B cell (primary cell): ENCODE measurements at regions not wholly inside any gene's neighbourhood (a gene's known extent, or its start where the extent isn't known, plus 50 kb on each side); places are given as distances from the start of the nearest gene placed in this dataset.

Source experiments
- ATAC-seq: fragments of 200-7000 bp; cut with Tn5 transposase; one replicate; pipeline ENCODE4 v1.10.0; 2021; ENCODE audit warnings: low read depth, mild to moderate bottlenecking, moderate number of reproducible peaks, moderate library complexity
- CTCF ChIA-PET: fragments of 350-600 bp; sonication (Branson Sonifier 250); formaldehyde crosslinking; loops from one replicate; lab custom pipeline; 2021; ENCODE audit warnings: antibody characterized with exemption, inconsistent platforms; lab: Charles Lee
- POLR2A ChIA-PET: fragments of 350-600 bp; sonication (Branson Sonifier 250); formaldehyde crosslinking; loops from one replicate; lab custom pipeline; 2021; ENCODE audit warnings: antibody characterized with exemption; lab: Charles Lee
- DNase-seq: peaks from one replicate; pipeline ENCODE4 v3.0.0; 2013
- H2AFZ ChIP-seq: 2 replicates; pipeline ENCODE4 v1.6.1; 2012; ENCODE audit warnings: mild to moderate bottlenecking, low read depth, low read length; ENCODE audit not compliant: insufficient read depth, poor library complexity, severe bottlenecking
- H3K27ac ChIP-seq, 2 donors: 1 replicate in 1 of 2; 2 replicates in 1 of 2; pipeline ENCODE4 v1.5.1; 2012 to 2013; ENCODE audit warnings: low read length in 2 of 2, mild to moderate bottlenecking in 2 of 2, moderate library complexity in 1 of 2
- H3K27me3 ChIP-seq, 4 experiments: fragments of 200-600 bp in 1 of 4; sonication (generic) in 1 of 4; replicated peaks in 1 of 4; 1 replicate in 2 of 4; 2 replicates in 2 of 4; pipeline versions ENCODE4 v1.6.1 to v1.7.0; 2013 to 2016; ENCODE audit warnings: low read length in 3 of 4, mild to moderate bottlenecking in 2 of 4, mixed read lengths in 1 of 4, moderate library complexity in 1 of 4; ENCODE audit not compliant: insufficient read depth in 4 of 4, control insufficient read depth in 3 of 4; ENCODE audit errors: control extremely low read depth in 1 of 4
- H3K36me3 ChIP-seq, 2 experiments: replicated peaks in 1 of 2; 1 replicate in 1 of 2; 2 replicates in 1 of 2; pipeline versions ENCODE4 v1.6.1 to v1.7.1; 2013; ENCODE audit warnings: low read length in 1 of 2; ENCODE audit not compliant: insufficient read depth in 2 of 2, control insufficient read depth in 1 of 2; ENCODE audit errors: control extremely low read depth in 1 of 2, extremely low read depth in 1 of 2
- H3K4me1 ChIP-seq, 2 donors: fragments of 200-600 bp in 1 of 2; sonication (generic) in 1 of 2; 1 replicate in 1 of 2; 2 replicates in 1 of 2; pipeline versions ENCODE4 v1.5.1 to v1.6.1; 2013 to 2017; ENCODE audit warnings: low read length in 2 of 2; ENCODE audit not compliant: control insufficient read depth in 2 of 2, insufficient read depth in 2 of 2
- H3K4me2 ChIP-seq: replicated peaks from 2 replicates; pipeline ENCODE3; 2012; ENCODE audit warnings: mild to moderate bottlenecking, low read depth, low read length; ENCODE audit not compliant: poor library complexity, severe bottlenecking
- H3K4me3 ChIP-seq, 5 experiments: fragments of 200-600 bp in 1 of 5; sonication (generic) in 1 of 5; 1 replicate in 3 of 5; 2 replicates in 2 of 5; pipeline versions ENCODE4 v1.5.1 to v1.7.0; 2011 to 2016; ENCODE audit warnings: low read length in 4 of 5, mild to moderate bottlenecking in 4 of 5, low read depth in 2 of 5, control low read depth in 1 of 5, moderate library complexity in 1 of 5; ENCODE audit not compliant: insufficient read depth in 1 of 5; ENCODE audit errors: control extremely low read depth in 1 of 5, extremely low read depth in 1 of 5
- H3K79me2 ChIP-seq: fragments of 200-600 bp; sonication (generic); one replicate; pipeline ENCODE4 v1.6.0; 2016; ENCODE audit warnings: low read length; ENCODE audit not compliant: control insufficient read depth, insufficient read depth
- H3K9ac ChIP-seq: fragments of 200-600 bp; sonication (generic); 2 replicates; pipeline ENCODE4 v1.6.1; 2017; ENCODE audit warnings: mild to moderate bottlenecking, low read length, moderate library complexity
- H3K9me3 ChIP-seq, 3 donors: one replicate each; pipeline versions ENCODE4 v1.6.1 to v1.7.1; 2013; ENCODE audit warnings: low read length in 2 of 3; ENCODE audit not compliant: control insufficient read depth in 2 of 3, insufficient read depth in 1 of 3; ENCODE audit errors: control extremely low read depth in 1 of 3
- H4K20me1 ChIP-seq: 2 replicates; pipeline ENCODE4 v1.6.0; 2012; ENCODE audit warnings: mild to moderate bottlenecking, low read length; ENCODE audit not compliant: insufficient read depth, control insufficient read depth, poor library complexity, severe bottlenecking
- H3K27ac Mint-ChIP-seq: one replicate; pipeline ENCODE4 v1.8.0; 2021; ENCODE audit warnings: mixed read lengths
- H3K27me3 Mint-ChIP-seq: one replicate; pipeline ENCODE4 v1.8.0; 2021; ENCODE audit warnings: mixed read lengths
- H3K4me1 Mint-ChIP-seq: one replicate; pipeline ENCODE4 v1.8.0; 2021; ENCODE audit warnings: mixed read lengths
- H3K4me3 Mint-ChIP-seq: one replicate; pipeline ENCODE4 v1.8.0; 2021; ENCODE audit warnings: mixed read lengths
- H3K9me3 Mint-ChIP-seq: one replicate; pipeline ENCODE4 v1.8.0; 2022; ENCODE audit warnings: mixed read lengths; ENCODE audit not compliant: insufficient read depth
- CTCF ChIP-seq: fragments of 200-600 bp; IDR thresholded peaks from one replicate; pipeline ENCODE4 v1.8.0; 2022; ENCODE audit warnings: antibody characterized with exemption, mild to moderate bottlenecking
- EZH2 ChIP-seq: IDR thresholded peaks from 2 replicates; pipeline ENCODE4 v1.6.1; 2012; ENCODE audit warnings: borderline replicate concordance, low read depth, mild to moderate bottlenecking, moderate library complexity, low read length; ENCODE audit not compliant: insufficient read depth, poor library complexity, severe bottlenecking
- WGBS: methylation state at CpG from one replicate; pipeline ENCODE4 v1.1.5; 2013; ENCODE audit warnings: missing lambda C conversion rate; ENCODE audit not compliant: insufficient coverage; 5-methylcytosine and 5-hydroxymethylcytosine counted together
- intact Hi-C: fragments of 100-400 bp; cut with micrococcal nuclease; formaldehyde crosslinking; loops from one replicate; pipeline ENCODE4 v1.10.0; 2022

- no peaks in the 10 kb centered on the region for H3K4me1 Mint-ChIP-seq
- no peak overlapping the region for H3K27ac Mint-ChIP-seq
- CTCF ChIA-PET, result no interaction called here
- TF ChIP-seq CTCF (no peak), EZH2 (no peak)
- Histone ChIP-seq H3K27me3 (peaks cover 0 to 3% (median 0%) of the 10 kb centered on the region in 4 experiments), H4K20me1 (no peaks in the 10 kb centered on the region), H2AFZ (no peak overlapping the region), H3K27ac (no peak overlapping the region), H3K4me3 (no peak overlapping the region), H3K4me2 (no peak overlapping the region), H3K36me3 (no peaks in the 10 kb centered on the region), H3K4me1 (no peaks in the 10 kb centered on the region), H3K79me2 (no peaks in the 10 kb centered on the region), H3K9ac (no peak overlapping the region), H3K9me3 (no peaks in the 10 kb centered on the region)
- 85% methylated on average over 1 of the region's 1 CpG for WGBS
- no peaks in the 10 kb centered on the region for H3K9me3 Mint-ChIP-seq
- DNase-seq, result no peak
- POLR2A ChIA-PET, result no interaction called here
- intact Hi-C loops, result no loop called here
- ATAC-seq, result no peak
- no peak overlapping the region for H3K4me3 Mint-ChIP-seq
- peaks cover 17% of the 10 kb centered on the region for H3K27me3 Mint-ChIP-seq
These were observed 65.1 kb downstream of the PRSS23 start for GRCh38 chr11:86865436-86865835.

- H3K27ac Mint-ChIP-seq, result no peak overlapping the region
- intact Hi-C loops, result no loop called here
- H3K9ac ChIP-seq, result no peak overlapping the region
- no peaks in the 10 kb centered on the region for H3K9me3 Mint-ChIP-seq
- no peak overlapping the region for H3K27ac ChIP-seq
- no peak overlapping the region for H2AFZ ChIP-seq
- no peaks in the 10 kb centered on the region for H4K20me1 ChIP-seq
- H3K79me2 ChIP-seq, result no peaks in the 10 kb centered on the region
- TF ChIP-seq CTCF (no peak), EZH2 (no peak)
- H3K36me3 ChIP-seq, result no peaks in the 10 kb centered on the region
- no peaks in the 10 kb centered on the region for H3K9me3 ChIP-seq
- POLR2A ChIA-PET, result no interaction called here
- H3K27me3 Mint-ChIP-seq, result peaks cover 8% of the 10 kb centered on the region
- no peak overlapping the region for H3K4me3 ChIP-seq
- H3K27me3 ChIP-seq, result peaks cover 0 to 3% (median 0%) of the 10 kb centered on the region in 4 experiments
- CTCF ChIA-PET, result interaction anchor here (1.9 to 3.0 kb wide), 2 partner anchors 420 to 552 kb away, joined by 8 to 10 read pairs; no protein-coding TSS in a partner anchor
- no peaks in the 10 kb centered on the region for H3K4me1 ChIP-seq
- no peaks in the 10 kb centered on the region for H3K4me1 Mint-ChIP-seq
- DNase-seq (no peak), ATAC-seq (no peak)
- H3K4me3 Mint-ChIP-seq, result no peak overlapping the region
- 57% methylated on average over 6 of the region's 6 CpGs for WGBS
- no peak overlapping the region for H3K4me2 ChIP-seq
These were observed 69.2 kb downstream of the PRSS23 start for GRCh38 chr11:86869531-86869930.
